GM18502 (cell line): ENCODE measurements at regions not wholly inside any gene's neighbourhood (a gene's known extent, or its start where the extent isn't known, plus 50 kb on each side); places are given as distances from the start of the nearest gene placed in this dataset.
"Not testable (repeated sequence)": the region's sequence is repeated elsewhere in the genome, so short reads cannot be mapped to it uniquely, and the experiment has no call there.

Experiments used
- ATAC-seq: cut with Tn5 transposase; IDR thresholded peaks from one replicate; pipeline ENCODE4 v1.9.1; 2021; ENCODE audit warnings: mild to moderate bottlenecking; ENCODE audit not compliant: unreplicated experiment, poor library complexity

GRCh38 chr13:21310220-21310619, 133.8 kb downstream of the MRPL57 start:
- no peak for ATAC-seq

DNA sequence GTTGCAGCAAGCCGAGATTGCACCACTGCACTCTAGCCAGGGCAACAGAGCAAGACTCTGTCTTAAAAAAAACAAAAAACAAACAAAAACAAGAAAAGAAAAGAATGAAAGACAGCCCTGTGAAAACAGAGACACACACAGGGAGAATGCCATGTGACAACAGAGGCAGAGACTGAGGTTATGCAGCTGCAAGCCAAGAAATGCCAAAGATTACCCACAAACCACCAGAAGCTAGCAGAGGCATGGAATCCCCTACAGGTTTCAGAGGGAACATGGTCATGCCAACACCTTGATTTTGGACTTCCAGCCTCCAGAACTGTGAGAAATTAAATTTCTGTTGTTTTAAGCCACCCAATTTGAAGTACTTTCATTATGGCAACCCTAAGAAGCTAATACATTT, 138.5 kb downstream of the MRPL57 start:
- ATAC-seq, result not testable (repeated sequence)

DNA sequence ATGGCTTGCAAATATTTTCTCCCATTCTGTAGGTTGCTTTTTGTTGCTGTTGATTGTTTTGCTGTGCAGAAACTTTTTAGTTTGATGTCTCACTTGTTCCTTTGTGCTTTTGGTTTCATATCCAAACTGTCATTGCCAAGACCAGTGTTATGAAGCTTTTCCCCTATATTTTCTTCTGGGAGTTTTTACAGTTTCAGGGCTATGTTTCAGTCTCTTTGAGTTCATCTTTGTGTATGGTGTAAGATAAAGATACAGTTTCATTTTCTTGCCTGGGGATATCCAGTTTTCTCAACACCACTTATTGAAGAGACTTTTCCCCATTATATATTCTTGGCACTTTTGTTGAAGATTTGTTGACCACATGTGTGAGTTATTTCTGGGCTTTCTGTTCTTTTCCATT, 139.9 kb downstream of the MRPL57 start:
- ATAC-seq, result peak; percentile 54

DNA sequence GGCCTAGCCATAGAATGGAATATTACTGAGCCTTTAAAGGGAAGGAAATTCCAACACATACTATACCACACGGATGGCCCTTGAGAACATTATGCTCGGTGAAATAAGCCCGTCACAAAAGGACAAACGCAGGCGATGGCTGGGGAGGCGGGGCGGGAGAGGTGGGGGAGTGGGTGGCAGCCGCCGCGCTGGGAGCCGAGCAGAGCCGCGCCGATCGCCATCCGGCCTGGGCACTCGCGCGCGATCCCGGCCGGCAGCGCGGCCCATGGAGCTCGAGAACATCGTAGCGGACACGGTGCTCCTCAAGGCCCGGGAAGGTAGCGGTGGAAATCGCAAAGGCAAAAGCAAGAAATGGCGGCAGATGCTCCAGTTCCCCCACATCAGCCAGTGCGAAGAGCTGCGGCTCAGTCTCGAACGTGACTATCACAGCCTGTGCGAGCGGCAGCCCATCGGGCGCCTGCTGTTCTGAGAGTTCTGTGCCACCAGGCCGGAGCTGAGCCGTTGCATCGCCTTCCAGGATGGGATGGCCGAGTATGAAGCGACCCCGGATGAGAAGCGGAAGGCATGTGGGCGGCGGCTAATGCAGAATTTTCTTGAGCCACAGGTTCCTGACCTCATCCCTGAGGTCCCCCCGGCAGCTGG, 140.1 kb downstream of the ZDHHC20 start:
- ATAC-seq, result no peak

GRCh38 chr13:21319869-21320641, 139.0 kb downstream of the ZDHHC20 start:
- no peak for ATAC-seq

DNA sequence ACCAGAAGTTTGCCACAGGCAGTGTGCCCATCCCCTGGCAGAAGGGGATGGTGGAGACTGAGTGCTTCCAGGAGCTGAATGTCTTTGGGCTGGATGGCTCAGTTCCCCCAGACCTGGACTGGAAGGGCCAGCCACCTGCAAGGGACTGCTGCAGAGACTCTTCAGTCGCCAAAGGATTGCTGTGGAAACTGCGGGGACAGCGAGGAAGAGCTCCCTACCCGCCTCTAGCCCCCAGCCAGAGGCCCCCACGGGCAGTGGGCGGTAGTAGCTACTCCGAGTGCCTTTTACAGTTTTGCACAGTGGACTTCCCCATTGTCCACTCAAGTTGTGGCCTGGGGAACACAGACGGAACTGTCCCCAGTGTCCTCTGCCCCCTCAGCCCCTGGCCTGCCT, 138.5 kb downstream of the ZDHHC20 start:
- no peak for ATAC-seq

DNA sequence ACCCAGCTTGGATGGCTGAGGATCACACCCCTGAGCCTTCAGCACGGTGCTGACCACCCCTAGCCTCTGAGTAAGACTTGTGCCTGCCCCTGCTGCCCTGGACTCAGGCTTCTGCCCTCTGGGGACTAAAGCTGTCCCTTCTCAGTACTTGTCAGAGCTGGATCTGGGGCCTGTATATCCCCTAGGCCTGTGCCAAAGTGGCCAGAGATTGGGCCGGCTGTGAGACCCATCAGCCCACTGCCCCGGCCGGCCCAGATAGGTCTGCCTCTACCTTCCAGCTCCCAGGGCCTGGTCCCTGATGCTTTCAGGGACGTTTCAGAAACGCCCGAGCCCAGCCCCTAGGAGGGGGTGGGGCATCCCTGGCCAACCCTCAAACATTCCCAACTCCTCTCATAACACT, 137.8 kb downstream of the ZDHHC20 start:
- ATAC-seq, result no peak

DNA sequence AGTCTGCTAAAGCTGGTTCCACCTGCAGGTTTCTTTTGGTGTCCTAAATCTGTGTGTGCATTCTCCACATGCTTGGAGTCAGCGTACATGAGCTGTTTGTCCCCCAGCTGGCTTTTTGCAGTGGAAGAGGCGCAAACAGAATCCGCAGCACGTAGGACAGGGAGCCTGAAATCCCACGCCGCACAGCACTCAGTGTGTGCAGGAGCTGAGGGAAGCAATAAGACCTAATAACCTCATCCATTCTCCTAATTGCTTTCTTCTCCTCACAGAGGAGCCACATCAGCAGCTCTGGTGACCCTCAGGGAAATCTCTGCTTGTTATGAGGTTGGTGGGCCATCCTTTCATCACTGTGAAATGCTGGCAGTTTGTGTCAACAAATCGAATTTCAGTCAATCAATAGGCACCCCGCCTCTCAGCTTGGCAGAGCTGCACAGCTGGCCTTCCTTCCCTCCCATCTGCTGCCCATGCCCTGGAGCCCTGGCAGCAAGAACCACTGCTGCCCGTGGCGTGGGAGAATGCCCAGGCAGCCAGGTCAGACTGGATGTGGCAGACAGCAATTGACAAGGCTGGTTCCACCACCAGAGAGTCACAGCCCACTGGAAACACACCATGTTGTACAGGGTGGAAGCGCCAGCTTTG, 136.7 kb downstream of the ZDHHC20 start:
- no peak for ATAC-seq
